ENCODE measurements at regions not wholly inside any gene's neighbourhood (a gene's known extent, or its start where the extent isn't known, plus 50 kb on each side); places are given as distances from the start of the nearest gene placed in this dataset.
A peak's percentile ranks its signal among the peaks of the same experiment; 100 is the strongest.
"Not testable (repeated sequence)": the region's sequence is repeated elsewhere in the genome, so short reads cannot be mapped to it uniquely, and the experiment has no call there.

DNA sequence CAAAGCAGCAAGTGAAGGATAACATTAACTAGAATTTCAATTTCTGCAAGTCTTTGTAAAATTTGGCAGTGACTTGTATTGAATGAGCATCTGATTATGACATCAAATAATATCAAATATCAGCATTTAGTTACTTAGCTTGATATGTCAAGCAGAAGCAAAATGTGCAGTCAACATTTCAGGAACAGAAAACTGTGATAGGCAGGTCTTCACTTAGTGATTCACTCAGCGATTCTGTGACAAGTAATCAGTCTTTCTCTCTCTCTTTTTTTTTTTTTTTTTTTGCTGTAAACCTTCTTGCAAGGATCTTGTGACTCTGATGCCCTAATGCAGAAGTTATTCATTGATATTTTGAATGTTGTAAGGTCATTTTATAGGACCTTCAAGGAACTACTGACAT lies 307.1 kb downstream of the MTERF1 start:
- 25 to 100% (median 80%) methylated on average over 1 of the region's 1 CpG; no CpG with 5 or more reads in 1 of the 10 experiments for WGBS, 10 experiments
- in situ Hi-C loops (cut with MboI; ENCODE audit: low pct_unique_long_range_greater_than_20kb in 2 of 9, low sequenced_read_pairs in 9 of 9, unreplicated experiment in 9 of 9), result no loop called here

DNA sequence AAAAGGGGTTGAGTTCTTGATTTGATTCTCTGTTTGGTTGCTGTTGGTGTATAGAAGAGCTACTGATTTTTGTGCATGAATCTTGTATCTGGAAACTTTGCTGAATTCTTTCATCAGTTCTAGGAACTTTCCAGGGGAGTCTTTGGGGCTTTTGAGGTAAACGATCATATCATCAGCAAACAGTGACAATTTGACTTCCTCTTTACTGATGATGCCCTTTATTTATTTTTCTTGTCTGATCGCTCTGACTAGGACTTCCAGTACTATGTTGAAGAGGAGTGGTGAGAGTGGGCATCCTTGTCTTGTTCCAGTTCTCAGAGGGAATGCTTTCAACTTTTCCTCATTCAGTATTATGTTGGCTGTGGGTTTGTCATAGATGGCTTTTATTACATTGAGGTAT lies 304.0 kb downstream of the MTERF1 start:
- WGBS, 10 experiments, result 33 to 100% (median 96%) methylated on average over 1 to 2 of the region's 2 CpGs; no CpG with 5 or more reads in 4 of the 10 experiments
- H3K27ac ChIP-seq; H3K4me1 ChIP-seq (replicated peaks in 1 of 2); ATAC-seq (replicated peaks in 6 of 8); in situ Hi-C loops (cut with MboI; ENCODE audit: low pct_unique_long_range_greater_than_20kb in 2 of 9, low sequenced_read_pairs in 9 of 9, unreplicated experiment in 9 of 9); H3K4me3 ChIP-seq: not testable (repeated sequence)

More for the DNA sequence above, 307.1 kb downstream of the MTERF1 start:
- H3K27ac ChIP-seq, result no peak overlapping the region
- ATAC-seq (replicated peaks in 6 of 8), result no peak
- no peak overlapping the region for H3K4me3 ChIP-seq
- no peaks in the 10 kb centered on the region for H3K4me1 ChIP-seq (replicated peaks in 1 of 2)

DNA sequence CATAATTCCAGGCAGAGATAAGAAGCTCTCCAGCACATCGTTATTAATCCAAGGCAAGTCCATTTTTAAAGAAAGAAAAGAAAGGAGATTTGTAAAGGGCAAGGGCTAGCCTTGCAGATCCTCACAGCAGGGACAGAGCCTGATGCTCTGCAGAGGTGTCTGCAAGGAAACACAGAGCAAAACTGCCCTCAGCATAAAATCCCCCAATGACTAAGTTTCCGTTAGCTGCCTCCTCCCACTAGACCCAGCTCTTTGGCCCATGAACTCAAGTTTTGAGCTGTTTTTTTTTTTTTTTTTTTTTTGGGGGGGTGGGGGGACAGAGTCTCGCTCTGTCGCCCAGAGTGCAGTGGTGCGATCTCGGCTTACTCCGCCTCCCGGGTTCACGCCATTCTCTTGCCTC lies 300.7 kb downstream of the MTERF1 start:
- WGBS, 10 experiments, result 73 to 100% (median 91%) methylated on average over 1 to 2 of the region's 9 CpGs; no CpG with 5 or more reads in 2 of the 10 experiments
- Histone ChIP-seq H3K4me3 (no peak overlapping the region), H3K4me1 (replicated peaks in 1 of 2) (peaks cover 0 to 4% of the 10 kb centered on the region in 2 donors), H3K27ac (no peak overlapping the region)
- no peak for ATAC-seq (replicated peaks in 6 of 8)
- in situ Hi-C loops (cut with MboI; ENCODE audit: low pct_unique_long_range_greater_than_20kb in 2 of 9, low sequenced_read_pairs in 9 of 9, unreplicated experiment in 9 of 9), result no loop called here

DNA sequence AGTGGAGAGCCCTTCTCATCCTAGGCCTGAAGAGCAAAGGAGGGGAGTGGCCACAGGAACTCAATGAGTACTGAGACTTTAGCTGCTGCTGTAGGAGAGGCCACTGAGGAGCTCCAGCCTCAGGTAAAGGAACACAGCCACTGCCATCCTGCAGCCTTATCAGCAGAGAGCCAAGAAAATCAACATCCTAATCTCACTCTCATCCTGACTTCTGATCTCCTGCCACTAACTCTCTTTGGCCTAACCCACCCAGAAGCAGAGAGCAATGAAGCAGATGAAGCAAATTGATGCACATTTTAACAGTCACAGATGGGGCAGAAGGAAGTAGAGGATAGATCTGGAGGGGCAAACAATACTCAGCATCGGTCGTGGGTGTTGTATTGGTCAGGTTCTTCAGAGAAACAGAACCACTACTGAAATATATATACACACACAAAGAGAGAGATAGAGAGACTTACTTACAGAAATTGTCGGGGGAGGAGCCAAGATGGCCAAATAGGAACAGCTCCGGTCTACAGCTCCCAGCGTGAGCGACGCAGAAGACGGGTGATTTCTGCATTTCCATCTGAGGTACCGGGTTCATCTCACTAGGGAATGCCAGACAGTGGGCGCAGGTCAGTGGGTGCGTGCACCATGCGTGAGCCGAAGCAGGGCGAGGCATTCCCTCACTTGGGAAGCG lies 297.6 kb downstream of the MTERF1 start:
- peak overlapping the region in 1 of 2 donors; percentile 38 for H3K27ac ChIP-seq
- peak in 1 of 8 experiments; percentile 72 for ATAC-seq (replicated peaks in 6 of 8)
- peak overlapping the region in 4 of 5 donors; percentile 10 to 27 (median 23) for H3K4me3 ChIP-seq
- 50 to 90% (median 65%) methylated on average over 1 to 2 of the region's 15 CpGs; no CpG with 5 or more reads in 5 of the 10 experiments for WGBS, 10 experiments
- peaks cover 0 to 4% of the 10 kb centered on the region in 2 donors for H3K4me1 ChIP-seq (replicated peaks in 1 of 2)
- in situ Hi-C loops (cut with MboI; ENCODE audit: low pct_unique_long_range_greater_than_20kb in 2 of 9, low sequenced_read_pairs in 9 of 9, unreplicated experiment in 9 of 9), result no loop called here

DNA sequence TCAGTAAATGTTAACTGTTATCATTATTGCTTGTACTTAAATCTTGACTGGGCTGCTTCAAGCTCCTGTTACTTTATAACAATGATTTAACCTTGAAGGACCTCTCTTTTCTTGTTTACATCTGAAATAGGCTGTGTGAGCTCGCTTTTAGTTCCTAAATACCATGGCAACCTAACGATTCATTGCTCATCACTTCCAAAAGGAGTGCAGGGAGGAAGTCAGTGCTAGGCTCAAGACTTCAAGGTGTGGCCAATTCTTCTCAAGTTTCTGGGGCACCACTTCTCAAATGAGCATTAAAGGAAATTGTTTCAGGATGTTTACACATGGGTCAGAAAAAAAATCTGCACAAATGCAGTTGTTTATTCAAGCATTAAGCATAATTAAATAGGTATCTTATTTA lies 284.2 kb downstream of the MTERF1 start:
- no peak overlapping the region for H3K4me3 ChIP-seq
- peaks cover 0 to 4% of the 10 kb centered on the region in 2 donors for H3K4me1 ChIP-seq (replicated peaks in 1 of 2)
- peak in 1 of 8 experiments; percentile 37 for ATAC-seq (replicated peaks in 6 of 8)
- no peak overlapping the region for H3K27ac ChIP-seq
- in situ Hi-C loops (cut with MboI; ENCODE audit: low pct_unique_long_range_greater_than_20kb in 2 of 9, low sequenced_read_pairs in 9 of 9, unreplicated experiment in 9 of 9), result no loop called here
- WGBS, 10 experiments, result 0 to 57% (median 31%) methylated on average over 1 to 2 of the region's 2 CpGs; no CpG with 5 or more reads in 2 of the 10 experiments

DNA sequence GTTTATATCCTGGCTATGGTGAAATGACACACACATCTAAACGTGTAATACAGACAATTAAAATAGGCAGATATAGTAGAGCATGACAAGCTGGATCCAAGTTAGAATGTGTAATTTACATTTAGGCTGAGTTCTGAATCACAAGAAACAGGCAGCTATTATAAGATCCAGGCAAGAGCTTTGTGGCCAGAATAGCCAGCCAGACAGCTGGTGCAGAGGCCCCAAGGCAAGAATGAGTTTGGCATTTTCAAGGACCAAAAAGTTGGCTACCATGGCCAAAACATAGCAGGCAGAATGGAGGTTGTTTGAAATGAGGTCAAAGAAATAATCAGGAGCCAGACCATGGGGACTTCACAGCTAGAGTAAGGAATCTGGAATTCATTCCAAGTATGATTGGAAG lies 281.7 kb downstream of the MTERF1 start:
- ATAC-seq (replicated peaks in 6 of 8), result peak in 1 of 8 experiments; percentile 42
- Histone ChIP-seq H3K4me3 (no peak overlapping the region), H3K4me1 (replicated peaks in 1 of 2) (peaks cover 0 to 4% of the 10 kb centered on the region in 2 donors), H3K27ac (no peak overlapping the region)
- 43 to 80% (median 67%) methylated on average over 1 of the region's 1 CpG; no CpG with 5 or more reads in 7 of the 10 experiments for WGBS, 10 experiments
- in situ Hi-C loops (cut with MboI; ENCODE audit: low pct_unique_long_range_greater_than_20kb in 2 of 9, low sequenced_read_pairs in 9 of 9, unreplicated experiment in 9 of 9), result no loop called here

DNA sequence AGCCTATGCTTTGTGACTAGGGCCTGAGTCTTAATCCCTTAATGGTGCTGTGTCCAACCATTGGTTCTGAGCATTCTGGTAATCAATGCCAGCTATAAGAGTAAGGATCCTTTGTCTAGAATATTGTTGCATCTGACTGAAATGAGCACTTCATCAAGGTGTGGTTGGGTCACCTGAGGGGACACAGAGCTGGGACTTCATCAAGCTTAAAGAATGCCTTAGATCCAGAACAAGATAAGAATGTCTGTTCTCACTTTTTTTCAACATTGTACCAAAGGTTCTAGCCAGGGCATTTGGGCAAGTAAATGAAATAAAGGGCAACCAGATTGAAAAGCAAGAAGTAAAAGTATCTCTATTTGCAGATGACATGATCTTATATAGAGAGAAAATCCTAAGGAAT lies 280.4 kb downstream of the MTERF1 start:
- H3K4me1 ChIP-seq (replicated peaks in 1 of 2), result peaks cover 0 to 4% of the 10 kb centered on the region in 2 donors
- no peak overlapping the region for H3K27ac ChIP-seq
- no peak for ATAC-seq (replicated peaks in 6 of 8)
- H3K4me3 ChIP-seq, result no peak overlapping the region
- in situ Hi-C loops (cut with MboI; ENCODE audit: low pct_unique_long_range_greater_than_20kb in 2 of 9, low sequenced_read_pairs in 9 of 9, unreplicated experiment in 9 of 9), result no loop called here

DNA sequence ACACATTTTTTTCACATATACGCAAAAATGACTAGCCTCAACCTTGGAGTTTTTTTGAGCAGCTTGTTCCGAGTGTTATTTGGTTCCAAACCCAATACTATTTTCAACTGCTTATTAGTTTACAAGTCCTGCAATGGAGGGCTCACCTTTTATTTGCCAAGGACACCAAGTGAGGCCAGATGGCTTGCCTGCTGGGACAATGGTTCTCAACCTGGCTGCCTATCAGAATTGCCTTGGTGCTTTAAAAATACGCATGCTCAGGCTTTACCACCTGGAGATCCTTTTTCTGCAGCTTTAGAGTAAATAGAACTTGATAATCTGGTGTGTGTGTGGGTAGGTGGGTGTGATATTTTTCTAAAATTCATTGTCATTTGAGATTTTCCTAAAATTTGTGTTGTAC lies 276.8 kb downstream of the MTERF1 start:
- WGBS, 10 experiments, result 8 to 100% (median 79%) methylated on average over 1 to 3 of the region's 3 CpGs; no CpG with 5 or more reads in 1 of the 10 experiments
- in situ Hi-C loops (cut with MboI; ENCODE audit: low pct_unique_long_range_greater_than_20kb in 2 of 9, low sequenced_read_pairs in 9 of 9, unreplicated experiment in 9 of 9), result no loop called here
- Histone ChIP-seq H3K27ac (no peak overlapping the region), H3K4me1 (replicated peaks in 1 of 2) (no peaks in the 10 kb centered on the region), H3K4me3 (no peak overlapping the region)
- ATAC-seq (replicated peaks in 6 of 8), result no peak

DNA sequence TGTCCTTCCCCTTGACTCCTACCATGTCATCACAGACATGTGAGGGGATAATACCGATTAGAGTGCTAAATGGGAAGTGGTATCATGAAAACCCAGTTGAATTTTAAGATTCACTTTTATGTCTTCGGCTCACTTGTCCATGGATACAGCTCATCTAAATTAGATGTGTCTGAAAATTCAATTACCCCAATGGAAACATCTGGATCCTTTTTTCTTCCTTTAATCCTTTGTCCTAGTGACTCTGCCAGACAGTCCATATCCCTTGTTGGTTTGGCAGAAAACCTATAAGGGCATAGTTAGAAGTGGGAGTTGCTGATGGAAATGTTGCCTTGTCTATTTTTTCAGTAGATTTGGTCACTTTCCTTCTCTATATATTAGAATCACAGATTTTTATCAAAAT lies 271.9 kb downstream of the MTERF1 start:
- Histone ChIP-seq H3K4me3 (no peak overlapping the region), H3K4me1 (replicated peaks in 1 of 2) (no peaks in the 10 kb centered on the region), H3K27ac (no peak overlapping the region)
- no peak for ATAC-seq (replicated peaks in 6 of 8)
- in situ Hi-C loops (cut with MboI; ENCODE audit: low pct_unique_long_range_greater_than_20kb in 2 of 9, low sequenced_read_pairs in 9 of 9, unreplicated experiment in 9 of 9), result no loop called here
- 0 to 95% (median 54%) methylated on average over 1 to 2 of the region's 2 CpGs; no CpG with 5 or more reads in 2 of the 10 experiments for WGBS, 10 experiments

DNA sequence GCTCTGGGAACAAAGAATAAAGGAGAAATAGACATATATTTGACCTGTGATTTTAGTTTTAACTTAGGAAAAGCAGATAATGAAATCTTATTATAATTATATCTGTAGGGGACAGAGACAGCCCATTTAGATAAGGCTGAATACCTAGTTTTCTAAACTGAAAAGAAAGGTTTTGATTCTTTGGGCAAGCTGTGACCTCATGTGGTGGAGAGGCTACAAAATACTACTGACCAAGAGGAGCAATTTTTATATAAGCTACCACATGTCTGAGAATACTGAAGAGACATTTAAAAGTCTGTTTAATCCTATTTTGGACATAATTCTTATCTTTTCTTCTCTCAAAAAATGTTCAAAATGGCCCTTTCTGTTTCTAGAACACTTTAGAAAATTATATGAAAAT lies 271.0 kb downstream of the MTERF1 start:
- H3K4me1 ChIP-seq (replicated peaks in 1 of 2), result no peaks in the 10 kb centered on the region
- no peak overlapping the region for H3K27ac ChIP-seq
- ATAC-seq (replicated peaks in 6 of 8), result no peak
- H3K4me3 ChIP-seq, result no peak overlapping the region
- in situ Hi-C loops (cut with MboI; ENCODE audit: low pct_unique_long_range_greater_than_20kb in 2 of 9, low sequenced_read_pairs in 9 of 9, unreplicated experiment in 9 of 9), result no loop called here

DNA sequence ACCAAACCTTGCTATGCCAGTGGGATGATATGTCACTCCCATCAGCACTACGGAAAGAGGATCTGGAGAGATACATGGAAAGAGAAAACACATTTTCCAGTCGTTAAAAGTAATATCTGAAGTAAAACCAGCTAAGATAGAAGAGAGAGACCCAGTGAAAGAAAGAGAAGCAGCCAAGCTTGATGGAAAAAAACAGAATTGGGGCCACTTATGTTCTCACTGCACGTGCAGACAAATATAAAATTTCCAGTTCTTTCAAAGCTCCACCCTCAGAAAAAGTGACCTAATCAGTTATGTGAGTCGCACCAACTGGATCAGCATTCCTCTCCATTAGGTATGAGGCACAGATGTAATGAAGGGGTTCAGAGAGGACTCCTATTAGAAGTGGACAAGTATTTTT lies 266.1 kb downstream of the MTERF1 start:
- Histone ChIP-seq H3K4me3 (no peak overlapping the region), H3K27ac (no peak overlapping the region), H3K4me1 (replicated peaks in 1 of 2) (peaks cover 4 to 9% of the 10 kb centered on the region in 2 donors)
- 0 to 100% (median 87%) methylated on average over 1 to 4 of the region's 4 CpGs for WGBS, 10 experiments
- in situ Hi-C loops (cut with MboI; ENCODE audit: low pct_unique_long_range_greater_than_20kb in 2 of 9, low sequenced_read_pairs in 9 of 9, unreplicated experiment in 9 of 9), result no loop called here
- ATAC-seq (replicated peaks in 6 of 8), result no peak

DNA sequence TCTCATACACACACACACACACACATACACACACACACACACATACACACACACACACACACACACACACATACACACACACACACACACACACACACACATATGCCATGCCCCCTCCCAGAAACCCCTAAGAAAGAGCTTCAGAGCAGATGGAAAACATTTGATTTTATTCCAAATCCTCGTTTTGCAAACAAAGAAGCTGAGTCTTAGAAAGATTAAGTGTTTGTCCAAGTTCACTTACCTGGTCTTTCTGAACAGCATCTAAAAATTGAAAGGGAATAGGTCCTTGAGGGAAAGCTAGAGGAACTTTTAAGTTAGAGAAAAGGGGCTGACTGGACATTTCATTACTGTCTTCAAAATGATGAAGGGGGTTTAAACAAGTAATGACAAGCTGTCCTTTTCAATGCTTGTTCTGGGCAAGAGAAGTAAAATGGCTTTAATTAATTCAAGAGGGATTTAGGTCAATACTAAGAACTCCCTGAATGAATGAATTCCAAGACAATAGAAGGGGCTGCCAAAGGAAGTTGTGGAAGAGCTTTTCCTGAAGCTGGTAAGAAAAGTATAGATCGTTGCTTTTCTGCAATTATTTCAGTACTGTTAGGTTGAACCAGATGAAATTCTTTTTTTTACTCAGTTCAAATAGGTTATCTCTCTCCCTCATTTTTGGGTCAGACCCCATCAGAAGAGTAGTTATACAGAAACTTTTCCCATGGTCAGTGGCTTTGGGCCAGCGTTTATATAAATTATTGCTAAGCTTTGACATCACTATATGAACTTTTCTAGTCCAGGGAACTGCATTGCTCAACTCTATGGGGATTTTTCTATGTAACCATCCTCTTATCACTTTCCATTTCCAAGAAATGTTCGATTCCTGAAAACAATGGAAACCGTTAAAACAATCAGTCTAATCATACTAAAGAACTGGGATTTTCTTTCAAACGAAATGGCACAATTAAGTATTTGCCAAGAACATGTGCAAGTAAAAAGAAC lies 261.4 kb downstream of the MTERF1 start:
- WGBS, 10 experiments, result 12 to 89% (median 77%) methylated on average over 4 to 6 of the region's 6 CpGs
- in situ Hi-C loops (cut with MboI; ENCODE audit: low pct_unique_long_range_greater_than_20kb in 2 of 9, low sequenced_read_pairs in 9 of 9, unreplicated experiment in 9 of 9), result no loop called here

DNA sequence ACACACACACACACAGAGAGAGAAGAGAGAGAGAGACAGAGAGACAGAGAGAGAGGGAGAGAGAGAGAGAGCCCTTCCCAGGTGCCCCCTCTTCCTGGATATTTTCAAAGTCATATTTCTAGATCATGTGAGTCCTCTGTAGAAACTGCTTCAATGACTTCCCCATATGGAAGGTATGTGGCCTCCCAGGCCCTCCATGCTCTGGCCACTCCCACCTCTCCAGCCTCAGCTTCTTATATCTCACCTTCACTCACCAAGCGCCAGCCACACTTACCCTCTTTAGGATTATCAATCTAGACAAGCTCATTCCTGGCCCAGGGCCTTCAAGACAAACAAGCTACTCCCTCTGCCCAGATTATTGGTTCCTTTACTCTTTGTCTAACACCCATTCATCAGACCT lies 259.7 kb downstream of the MTERF1 start:
- H3K4me3 ChIP-seq, result no peak overlapping the region
- in situ Hi-C loops (cut with MboI; ENCODE audit: low pct_unique_long_range_greater_than_20kb in 2 of 9, low sequenced_read_pairs in 9 of 9, unreplicated experiment in 9 of 9), result no loop called here
- ATAC-seq (replicated peaks in 6 of 8), result no peak
- H3K27ac ChIP-seq, result no peak overlapping the region
- peaks cover 7 to 12% of the 10 kb centered on the region in 2 donors for H3K4me1 ChIP-seq (replicated peaks in 1 of 2)
- 71 to 100% (median 86%) methylated on average over 1 of the region's 1 CpG; no CpG with 5 or more reads in 7 of the 10 experiments for WGBS, 10 experiments

More for the DNA sequence above, 261.4 kb downstream of the MTERF1 start:
- Histone ChIP-seq H3K4me1 (replicated peaks in 1 of 2) (peaks cover 7 to 12% of the 10 kb centered on the region in 2 donors), H3K4me3 (no peak overlapping the region), H3K27ac (no peak overlapping the region)
- ATAC-seq (replicated peaks in 6 of 8), result no peak
